Gastroesophageal sphincter (tissue), 3 donors: ENCODE measurements at regions not wholly inside any gene's neighbourhood (a gene's known extent, or its start where the extent isn't known, plus 50 kb on each side); places are given as distances from the start of the nearest gene placed in this dataset.

ENCODE experiments used
- POLR2A ChIP-seq, 2 donors: fragments of 450-650 bp; IDR thresholded peaks; one replicate each; pipeline ENCODE4 v1.6.1; 2017; ENCODE audit warnings: antibody characterized with exemption in 2 of 2, mild to moderate bottlenecking in 2 of 2, moderate library complexity in 1 of 2
- TF ChIP-seq, protein P1 (sequence below), 4 experiments: fragments of 200-600 bp in 2 of 4; fragments of 450-650 bp in 2 of 4; sonication (generic) in 1 of 4; IDR thresholded peaks; one replicate each; pipeline ENCODE4 v1.5.1; 2017 to 2019; ENCODE audit warnings: antibody characterized with exemption in 4 of 4, mild to moderate bottlenecking in 2 of 4, moderate library complexity in 2 of 4

DNA sequence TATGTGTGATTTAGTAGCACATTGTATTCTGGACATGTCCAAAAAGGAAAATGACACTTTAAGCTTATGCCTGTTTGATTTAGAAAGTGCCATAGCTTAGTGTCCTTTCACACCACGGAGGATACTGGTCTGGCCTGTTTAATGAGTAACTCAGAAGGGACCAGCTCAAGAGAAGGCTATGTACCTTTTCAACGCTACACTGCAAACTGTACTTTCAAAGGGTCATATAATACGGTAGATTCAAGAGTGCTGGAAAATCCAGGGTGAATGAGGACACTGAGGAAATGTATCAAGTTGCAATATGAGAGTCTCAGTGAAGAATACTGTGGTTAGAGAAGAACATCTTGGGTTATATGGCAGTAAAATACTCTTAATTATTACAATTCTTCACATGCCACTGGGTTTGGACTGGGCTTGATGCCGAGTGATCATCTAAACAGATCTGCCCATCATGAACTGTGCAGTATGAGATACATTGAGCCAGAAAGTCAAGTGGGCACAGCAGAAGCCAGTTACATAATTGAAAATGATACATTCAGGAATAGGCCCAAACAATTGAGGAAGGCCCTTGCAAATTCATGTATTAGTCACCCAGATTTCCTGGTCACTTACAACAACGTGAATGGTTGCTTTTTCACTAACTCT, 1211.5 kb upstream of the CDH9 start:
- TF ChIP-seq, protein P1, sequence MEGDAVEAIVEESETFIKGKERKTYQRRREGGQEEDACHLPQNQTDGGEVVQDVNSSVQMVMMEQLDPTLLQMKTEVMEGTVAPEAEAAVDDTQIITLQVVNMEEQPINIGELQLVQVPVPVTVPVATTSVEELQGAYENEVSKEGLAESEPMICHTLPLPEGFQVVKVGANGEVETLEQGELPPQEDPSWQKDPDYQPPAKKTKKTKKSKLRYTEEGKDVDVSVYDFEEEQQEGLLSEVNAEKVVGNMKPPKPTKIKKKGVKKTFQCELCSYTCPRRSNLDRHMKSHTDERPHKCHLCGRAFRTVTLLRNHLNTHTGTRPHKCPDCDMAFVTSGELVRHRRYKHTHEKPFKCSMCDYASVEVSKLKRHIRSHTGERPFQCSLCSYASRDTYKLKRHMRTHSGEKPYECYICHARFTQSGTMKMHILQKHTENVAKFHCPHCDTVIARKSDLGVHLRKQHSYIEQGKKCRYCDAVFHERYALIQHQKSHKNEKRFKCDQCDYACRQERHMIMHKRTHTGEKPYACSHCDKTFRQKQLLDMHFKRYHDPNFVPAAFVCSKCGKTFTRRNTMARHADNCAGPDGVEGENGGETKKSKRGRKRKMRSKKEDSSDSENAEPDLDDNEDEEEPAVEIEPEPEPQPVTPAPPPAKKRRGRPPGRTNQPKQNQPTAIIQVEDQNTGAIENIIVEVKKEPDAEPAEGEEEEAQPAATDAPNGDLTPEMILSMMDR (IDR thresholded peaks at IDR 0.05), result no peak
- TF ChIP-seq POLR2A (IDR thresholded peaks at IDR 0.05), result no peak
